ENCODE measurements at regions not wholly inside any gene's neighbourhood (a gene's known extent, or its start where the extent isn't known, plus 50 kb on each side); places are given as distances from the start of the nearest gene placed in this dataset.

- DNase-seq (ENCODE audit: low spot score in 2 of 2): no peak
- intact Hi-C loops (cut with DNase I; ENCODE audit: low total_unique reads): no loop called here
- 69% methylated on average over 9 of the region's 9 CpGs for WGBS, 2 donors
- H3K4me3 ChIP-seq (ENCODE audit: low read depth, poor library complexity, severe bottlenecking): no peak overlapping the region
- TF ChIP-seq POLR2A (IDR thresholded peaks at IDR 0.05): no peak
- TF ChIP-seq, protein P1, sequence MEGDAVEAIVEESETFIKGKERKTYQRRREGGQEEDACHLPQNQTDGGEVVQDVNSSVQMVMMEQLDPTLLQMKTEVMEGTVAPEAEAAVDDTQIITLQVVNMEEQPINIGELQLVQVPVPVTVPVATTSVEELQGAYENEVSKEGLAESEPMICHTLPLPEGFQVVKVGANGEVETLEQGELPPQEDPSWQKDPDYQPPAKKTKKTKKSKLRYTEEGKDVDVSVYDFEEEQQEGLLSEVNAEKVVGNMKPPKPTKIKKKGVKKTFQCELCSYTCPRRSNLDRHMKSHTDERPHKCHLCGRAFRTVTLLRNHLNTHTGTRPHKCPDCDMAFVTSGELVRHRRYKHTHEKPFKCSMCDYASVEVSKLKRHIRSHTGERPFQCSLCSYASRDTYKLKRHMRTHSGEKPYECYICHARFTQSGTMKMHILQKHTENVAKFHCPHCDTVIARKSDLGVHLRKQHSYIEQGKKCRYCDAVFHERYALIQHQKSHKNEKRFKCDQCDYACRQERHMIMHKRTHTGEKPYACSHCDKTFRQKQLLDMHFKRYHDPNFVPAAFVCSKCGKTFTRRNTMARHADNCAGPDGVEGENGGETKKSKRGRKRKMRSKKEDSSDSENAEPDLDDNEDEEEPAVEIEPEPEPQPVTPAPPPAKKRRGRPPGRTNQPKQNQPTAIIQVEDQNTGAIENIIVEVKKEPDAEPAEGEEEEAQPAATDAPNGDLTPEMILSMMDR (IDR thresholded peaks at IDR 0.05): no peak
Observed at GRCh38 chr11:11070976-11071375, 213.1 kb upstream of the ZBED5 start.

DNA sequence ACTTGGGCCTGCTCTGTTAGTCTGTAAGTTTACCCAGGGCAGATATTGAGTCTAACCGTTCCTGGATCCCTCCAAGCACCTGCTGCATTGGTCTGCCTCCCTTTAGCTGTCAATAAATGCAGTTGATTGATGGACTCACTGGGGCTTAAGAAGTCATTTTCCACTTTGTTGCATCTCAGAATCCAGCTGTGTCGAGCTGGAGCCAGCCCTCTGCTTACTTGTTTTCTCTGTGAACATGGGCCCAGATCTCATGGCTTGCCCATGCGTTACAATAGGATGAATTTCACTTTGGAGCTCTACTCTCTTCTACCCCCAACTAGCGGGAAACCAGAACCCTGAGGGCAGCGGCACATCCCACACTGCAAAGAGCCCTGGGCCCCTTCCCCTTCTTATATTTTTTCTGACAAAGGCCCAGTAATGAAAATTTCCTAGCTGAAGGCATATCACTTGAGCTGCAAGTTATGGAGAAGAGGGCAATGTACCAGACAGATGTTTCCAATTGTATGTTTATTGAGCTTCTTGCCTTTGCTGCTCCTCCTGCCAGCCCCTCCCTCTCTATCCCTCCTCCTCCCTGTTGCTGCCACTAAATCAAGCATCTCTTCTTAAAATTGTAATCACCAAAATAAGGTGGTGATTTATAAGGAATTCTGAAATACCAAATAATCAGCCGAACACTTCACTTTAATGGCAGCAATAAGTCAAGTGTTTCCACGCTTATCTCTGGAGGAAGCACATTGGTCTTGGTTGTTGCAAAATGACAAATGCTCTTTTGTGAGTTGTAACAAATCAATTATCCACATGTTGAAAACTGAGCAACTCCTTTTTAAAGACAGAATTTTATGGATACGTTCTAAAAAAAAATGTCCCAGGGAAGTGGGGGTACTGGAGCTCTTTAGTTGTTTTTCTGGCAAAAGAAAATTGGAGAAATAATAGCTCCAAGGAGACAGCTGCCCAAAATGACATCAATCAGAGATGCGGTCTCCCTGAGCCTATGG, 212.3 kb upstream of the ZBED5 start:
- intact Hi-C loops (cut with DNase I; ENCODE audit: low total_unique reads): no loop called here
- TF ChIP-seq POLR2A (IDR thresholded peaks at IDR 0.05): no peak
- TF ChIP-seq, protein P1 (IDR thresholded peaks at IDR 0.05): no peak
- no peak for DNase-seq (ENCODE audit: low spot score in 2 of 2)
- WGBS, 2 donors: 64 to 71% methylated on average over 9 of the region's 9 CpGs
- no peak overlapping the region for H3K4me3 ChIP-seq (ENCODE audit: low read depth, poor library complexity, severe bottlenecking)

- TF ChIP-seq, protein P1 (IDR thresholded peaks at IDR 0.05): no peak
- WGBS, 2 donors: 96 to 100% methylated on average over 4 of the region's 4 CpGs
- no peak for DNase-seq (ENCODE audit: low spot score in 2 of 2)
- intact Hi-C loops (cut with DNase I; ENCODE audit: low total_unique reads): no loop called here
- H3K4me3 ChIP-seq (ENCODE audit: low read depth, poor library complexity, severe bottlenecking): no peak overlapping the region
Observed at GRCh38 chr11:11068113-11068512, 210.3 kb upstream of the ZBED5 start.

DNA sequence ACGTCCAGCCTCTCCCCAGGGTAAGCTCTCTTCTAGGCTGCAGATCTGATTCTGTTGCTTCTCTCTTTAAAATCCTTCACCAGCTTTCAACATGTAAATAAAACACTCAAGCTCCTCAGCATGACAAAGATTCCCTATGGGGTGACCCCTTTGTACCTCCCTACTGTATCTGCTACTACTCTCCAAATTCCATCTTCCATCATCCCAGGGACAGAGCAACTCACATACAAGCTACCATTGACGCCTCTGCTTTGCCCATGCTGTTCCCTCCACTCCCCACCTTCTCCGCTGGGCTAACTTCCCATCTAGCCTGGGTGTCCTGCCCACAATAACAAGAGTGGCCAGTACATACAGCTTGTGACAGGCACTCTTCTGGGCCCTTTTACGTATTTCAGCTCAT, 207.5 kb upstream of the ZBED5 start:
- TF ChIP-seq, protein P1 (IDR thresholded peaks at IDR 0.05): no peak
- TF ChIP-seq POLR2A (IDR thresholded peaks at IDR 0.05): no peak
- no peak overlapping the region for H3K4me3 ChIP-seq (ENCODE audit: low read depth, poor library complexity, severe bottlenecking)
- DNase-seq (ENCODE audit: low spot score in 2 of 2): no peak
- 96 to 97% methylated on average over 4 of the region's 4 CpGs for WGBS, 2 donors
- intact Hi-C loops (cut with DNase I; ENCODE audit: low total_unique reads): no loop called here

DNA sequence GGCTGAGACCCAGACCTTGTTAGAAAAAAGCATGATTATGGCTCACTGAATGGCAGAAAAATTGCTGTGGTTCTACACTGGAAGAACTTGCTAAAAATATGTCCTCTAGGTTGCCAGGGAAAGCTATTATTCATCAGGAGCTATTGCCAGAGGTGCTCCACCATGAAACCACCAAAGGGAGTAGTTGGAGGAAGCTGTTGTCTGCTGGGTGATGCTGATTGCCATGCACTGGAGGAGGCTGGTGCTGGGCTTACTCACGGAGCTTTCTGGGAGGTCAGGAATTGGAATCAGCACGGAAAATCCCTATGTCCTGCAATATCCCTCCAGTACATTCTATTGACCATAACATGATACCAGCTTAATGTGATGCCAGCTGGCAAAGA, 199.6 kb upstream of the ZBED5 start:
- no peak for TF ChIP-seq POLR2A (IDR thresholded peaks at IDR 0.05)
- TF ChIP-seq, protein P1 (IDR thresholded peaks at IDR 0.05): no peak
- WGBS, 2 donors: 82 to 83% methylated on average over 2 of the region's 2 CpGs
- no peak overlapping the region for H3K4me3 ChIP-seq (ENCODE audit: low read depth, poor library complexity, severe bottlenecking)
- intact Hi-C loops (cut with DNase I; ENCODE audit: low total_unique reads): no loop called here
- DNase-seq (ENCODE audit: low spot score in 2 of 2): no peak
